ENCODE measurements at regions not wholly inside any gene's neighbourhood (a gene's known extent, or its start where the extent isn't known, plus 50 kb on each side); places are given as distances from the start of the nearest gene placed in this dataset.

DNA sequence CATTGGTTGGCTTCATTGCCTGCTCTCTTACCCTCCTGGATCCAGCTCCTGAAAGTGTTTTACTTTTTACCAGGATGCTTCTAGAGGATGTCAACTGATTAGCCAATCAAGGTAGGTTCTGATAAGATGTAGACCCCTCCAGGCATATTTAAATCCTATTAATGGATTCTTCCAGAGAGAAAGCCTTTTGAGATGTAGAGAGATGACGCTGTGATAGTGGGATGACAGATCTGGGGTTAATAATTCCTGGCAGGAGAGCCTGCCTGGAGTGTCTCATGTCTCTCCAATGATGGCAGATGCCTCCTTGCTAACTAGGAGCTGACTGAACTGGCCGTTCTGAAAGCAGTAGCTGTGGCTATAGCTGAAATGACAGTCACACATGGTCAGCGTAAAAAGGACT lies 116.9 kb upstream of the DTNBP1 start:
- TF ChIP-seq REST (tag by site-specific recombination; IDR thresholded peaks at IDR 0.05) = no peak
- TF ChIP-seq ZNF350 (tag by site-specific recombination; IDR thresholded peaks at IDR 0.05) = no peak
- no peak for TF ChIP-seq CTCF (tag by site-specific recombination; IDR thresholded peaks at IDR 0.05)
- TF ChIP-seq ZNF274 (IDR thresholded peaks at IDR 0.05; ENCODE audit: low read length) = no peak
- TF ChIP-seq ZNF274 (tag by site-specific recombination; IDR thresholded peaks at IDR 0.05; ENCODE audit: borderline replicate concordance) = no peak
- no peak for TF ChIP-seq ZNF239 (tag by site-specific recombination; IDR thresholded peaks at IDR 0.05)
- TF ChIP-seq, protein P1, sequence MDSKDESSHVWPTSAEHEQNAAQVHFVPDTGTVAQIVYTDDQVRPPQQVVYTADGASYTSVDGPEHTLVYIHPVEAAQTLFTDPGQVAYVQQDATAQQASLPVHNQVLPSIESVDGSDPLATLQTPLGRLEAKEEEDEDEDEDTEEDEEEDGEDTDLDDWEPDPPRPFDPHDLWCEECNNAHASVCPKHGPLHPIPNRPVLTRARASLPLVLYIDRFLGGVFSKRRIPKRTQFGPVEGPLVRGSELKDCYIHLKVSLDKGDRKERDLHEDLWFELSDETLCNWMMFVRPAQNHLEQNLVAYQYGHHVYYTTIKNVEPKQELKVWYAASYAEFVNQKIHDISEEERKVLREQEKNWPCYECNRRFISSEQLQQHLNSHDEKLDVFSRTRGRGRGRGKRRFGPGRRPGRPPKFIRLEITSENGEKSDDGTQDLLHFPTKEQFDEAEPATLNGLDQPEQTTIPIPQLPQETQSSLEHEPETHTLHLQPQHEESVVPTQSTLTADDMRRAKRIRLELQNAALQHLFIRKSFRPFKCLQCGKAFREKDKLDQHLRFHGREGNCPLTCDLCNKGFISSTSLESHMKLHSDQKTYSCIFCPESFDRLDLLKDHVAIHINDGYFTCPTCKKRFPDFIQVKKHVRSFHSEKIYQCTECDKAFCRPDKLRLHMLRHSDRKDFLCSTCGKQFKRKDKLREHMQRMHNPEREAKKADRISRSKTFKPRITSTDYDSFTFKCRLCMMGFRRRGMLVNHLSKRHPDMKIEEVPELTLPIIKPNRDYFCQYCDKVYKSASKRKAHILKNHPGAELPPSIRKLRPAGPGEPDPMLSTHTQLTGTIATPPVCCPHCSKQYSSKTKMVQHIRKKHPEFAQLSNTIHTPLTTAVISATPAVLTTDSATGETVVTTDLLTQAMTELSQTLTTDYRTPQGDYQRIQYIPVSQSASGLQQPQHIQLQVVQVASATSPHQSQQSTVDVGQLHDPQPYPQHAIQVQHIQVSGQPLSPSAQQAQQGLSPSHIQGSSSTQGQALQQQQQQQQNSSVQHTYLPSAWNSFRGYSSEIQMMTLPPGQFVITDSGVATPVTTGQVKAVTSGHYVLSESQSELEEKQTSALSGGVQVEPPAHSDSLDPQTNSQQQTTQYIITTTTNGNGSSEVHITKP (tag by site-specific recombination; IDR thresholded peaks at IDR 0.05) = no peak
- no peak for TF ChIP-seq ZNF639 (tag by site-specific recombination; IDR thresholded peaks at IDR 0.05)
- TF ChIP-seq ZNF202 (tag by site-specific recombination; IDR thresholded peaks at IDR 0.05; ENCODE audit: borderline replicate concordance) = no peak
- TF ChIP-seq, protein P2, sequence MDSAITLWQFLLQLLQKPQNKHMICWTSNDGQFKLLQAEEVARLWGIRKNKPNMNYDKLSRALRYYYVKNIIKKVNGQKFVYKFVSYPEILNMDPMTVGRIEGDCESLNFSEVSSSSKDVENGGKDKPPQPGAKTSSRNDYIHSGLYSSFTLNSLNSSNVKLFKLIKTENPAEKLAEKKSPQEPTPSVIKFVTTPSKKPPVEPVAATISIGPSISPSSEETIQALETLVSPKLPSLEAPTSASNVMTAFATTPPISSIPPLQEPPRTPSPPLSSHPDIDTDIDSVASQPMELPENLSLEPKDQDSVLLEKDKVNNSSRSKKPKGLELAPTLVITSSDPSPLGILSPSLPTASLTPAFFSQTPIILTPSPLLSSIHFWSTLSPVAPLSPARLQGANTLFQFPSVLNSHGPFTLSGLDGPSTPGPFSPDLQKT (IDR thresholded peaks at IDR 0.05; ENCODE audit: borderline replicate concordance, low read depth, low read length) = no peak
- TF ChIP-seq ZNF214 (tag by site-specific recombination; IDR thresholded peaks at IDR 0.05; ENCODE audit: borderline replicate concordance) = no peak
- no peak for TF ChIP-seq GLI2 (tag by site-specific recombination; IDR thresholded peaks at IDR 0.05; ENCODE audit: borderline replicate concordance, low read depth)
- TF ChIP-seq SP2 (tag by site-specific recombination; IDR thresholded peaks at IDR 0.05) = no peak
- no peak for TF ChIP-seq ZNF548 (tag by site-specific recombination; IDR thresholded peaks at IDR 0.05)
- no peak for TF ChIP-seq KLF16 (tag by site-specific recombination; IDR thresholded peaks at IDR 0.05)
